Left cardiac atrium (tissue), 4 donors: ENCODE measurements at regions not wholly inside any gene's neighbourhood (a gene's known extent, or its start where the extent isn't known, plus 50 kb on each side); places are given as distances from the start of the nearest gene placed in this dataset.
A peak's percentile ranks its signal among the peaks of the same experiment; 100 is the strongest.

ENCODE experiments used
- ATAC-seq, 2 donors: fragments of 200-7000 bp; cut with Tn5 transposase; one replicate each; pipeline ENCODE4 v1.9.1; 2020; ENCODE audit warnings: mild to moderate bottlenecking in 2 of 2, moderate library complexity in 2 of 2
- DNase-seq: peaks from one replicate; pipeline ENCODE4 v3.0.0-alpha.2; 2020
- intact Hi-C, 2 donors: fragments of 100-400 bp; cut with DNase I; formaldehyde crosslinking; loops; one replicate each; pipeline versions ENCODE4 v1.14.1 to v1.15.1; 2022 to 2023
- donor health status: DM: no; HTN: yes; CAD: no.
- donor health status: DM: no; HTN: yes; CAD: no; lungs with severe emphysema.
- donor health status: DM: yes; HTN: yes; CAD: no.
- donor health status: Dilated cardiomyopathy.

GRCh38 chr17:77371117-77371887, 230.5 kb downstream of the SEC14L1 start:
- ATAC-seq = no peak
- intact Hi-C loops = loop anchor here (5.0 to 10.0 kb wide), 2 partner anchors 39 to 53 kb away; no protein-coding TSS in a partner anchor

DNA sequence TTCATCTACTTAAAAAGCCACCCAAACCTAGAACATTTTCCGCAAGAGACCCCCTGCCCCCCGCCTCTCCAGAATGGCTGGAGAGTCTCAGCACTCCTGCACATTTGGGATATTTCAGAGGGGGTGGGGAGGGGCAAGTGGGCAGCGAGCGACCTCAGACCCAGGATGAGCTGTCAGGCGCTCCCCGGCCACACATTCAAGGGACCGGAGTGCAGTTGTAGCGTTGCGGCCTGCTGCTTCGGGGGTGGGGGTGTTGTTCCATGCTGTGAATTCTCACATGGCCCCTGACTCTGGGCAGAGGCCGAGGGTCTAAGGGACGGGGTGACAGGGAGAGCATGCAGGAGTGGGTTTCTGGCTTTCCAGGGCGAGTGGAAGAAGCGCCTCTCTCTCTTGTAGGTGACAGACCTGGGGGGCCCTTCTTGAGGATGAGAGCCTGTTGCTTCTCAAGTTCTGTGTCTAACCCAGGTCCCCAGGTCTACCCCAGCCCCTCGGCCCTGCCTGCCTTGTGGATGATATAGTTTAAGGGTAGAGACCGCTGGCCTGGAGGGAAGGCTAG, 231.2 kb downstream of the SEC14L1 start:
- intact Hi-C loops = loop anchor here (5.0 to 10.0 kb wide), 2 partner anchors 40 to 53 kb away; no protein-coding TSS in a partner anchor
- ATAC-seq (no peak), DNase-seq (peak; percentile 22)

More at GRCh38 chr17:77371117-77371887, 230.5 kb downstream of the SEC14L1 start:
- DNase-seq = peak; percentile 18

DNA sequence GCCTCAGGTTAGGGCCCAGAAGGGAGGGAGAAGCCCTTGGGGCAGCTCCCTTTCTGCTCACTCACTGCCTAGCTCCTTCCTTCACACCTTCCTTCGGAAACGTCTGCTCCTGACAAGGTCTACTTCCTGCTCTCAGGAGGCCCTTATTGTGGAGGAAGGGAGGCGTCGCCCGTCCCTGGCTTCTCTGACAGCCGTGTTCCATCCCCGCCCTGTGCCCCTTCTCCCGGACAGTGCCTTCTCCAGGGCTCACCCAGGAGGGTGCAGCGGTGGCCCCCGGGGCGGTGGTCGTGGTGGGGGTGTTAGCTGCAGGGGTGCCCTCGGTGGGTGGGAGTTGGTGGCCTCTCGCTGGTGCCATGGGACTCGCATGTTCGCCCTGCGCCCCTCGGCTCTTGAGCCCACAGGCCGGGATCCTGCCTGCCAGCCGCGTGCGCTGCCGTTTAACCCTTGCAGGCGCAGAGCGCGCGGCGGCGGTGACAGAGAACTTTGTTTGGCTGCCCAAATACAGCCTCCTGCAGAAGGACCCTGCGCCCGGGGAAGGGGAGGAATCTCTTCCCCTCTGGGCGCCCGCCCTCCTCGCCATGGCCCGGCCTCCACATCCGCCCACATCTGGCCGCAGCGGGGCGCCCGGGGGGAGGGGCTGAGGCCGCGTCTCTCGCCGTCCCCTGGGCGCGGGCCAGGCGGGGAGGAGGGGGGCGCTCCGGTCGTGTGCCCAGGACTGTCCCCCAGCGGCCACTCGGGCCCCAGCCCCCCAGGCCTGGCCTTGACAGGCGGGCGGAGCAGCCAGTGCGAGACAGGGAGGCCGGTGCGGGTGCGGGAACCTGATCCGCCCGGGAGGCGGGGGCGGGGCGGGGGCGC, 231.9 kb downstream of the SEC14L1 start:
- intact Hi-C loops = loop anchor here (5.0 to 10.0 kb wide), 2 partner anchors 40 to 52 kb away; no protein-coding TSS in a partner anchor
- DNase-seq (peak; percentile 88), ATAC-seq (peak; percentile 73 to 74)

- DNase-seq = no peak
- peak; percentile 11 to 12 for ATAC-seq
- intact Hi-C loops = loop anchor here (5.0 to 10.0 kb wide), 2 partner anchors 41 to 51 kb away; no protein-coding TSS in a partner anchor
Measured at GRCh38 chr17:77373299-77374169, 232.8 kb downstream of the SEC14L1 start.

- intact Hi-C loops = loop anchor here (5.0 to 10.0 kb wide), 2 partner anchors 42 to 50 kb away; no protein-coding TSS in a partner anchor
- peak; percentile 88 for DNase-seq
- peak; percentile 70 to 72 for ATAC-seq
Measured at GRCh38 chr17:77374170-77374936, 233.6 kb downstream of the SEC14L1 start.

- intact Hi-C loops = loop anchor here (10.0 kb wide), 1 partner anchor 49 kb away; no protein-coding TSS in a partner anchor
- no peak for ATAC-seq
- no peak for DNase-seq
Measured at GRCh38 chr17:77375108-77375916, 234.5 kb downstream of the SEC14L1 start.

- DNase-seq (no peak), ATAC-seq (peak in 1 of 2 donors; percentile 1)
- intact Hi-C loops = loop anchor here (10.0 kb wide), 1 partner anchor 49 kb away; no protein-coding TSS in a partner anchor
Measured at GRCh38 chr17:77375917-77376651, 235.3 kb downstream of the SEC14L1 start.

- intact Hi-C loops = loop anchor here (10.0 kb wide), 1 partner anchor 48 kb away; no protein-coding TSS in a partner anchor
- DNase-seq (peak; percentile 56), ATAC-seq (no peak)
Measured at GRCh38 chr17:77376795-77377709, 236.3 kb downstream of the SEC14L1 start.

GRCh38 chr17:77377710-77378235, 237.0 kb downstream of the SEC14L1 start:
- ATAC-seq = no peak
- intact Hi-C loops = loop anchor here (10.0 kb wide), 1 partner anchor 47 kb away; no protein-coding TSS in a partner anchor
- DNase-seq = no peak

DNA sequence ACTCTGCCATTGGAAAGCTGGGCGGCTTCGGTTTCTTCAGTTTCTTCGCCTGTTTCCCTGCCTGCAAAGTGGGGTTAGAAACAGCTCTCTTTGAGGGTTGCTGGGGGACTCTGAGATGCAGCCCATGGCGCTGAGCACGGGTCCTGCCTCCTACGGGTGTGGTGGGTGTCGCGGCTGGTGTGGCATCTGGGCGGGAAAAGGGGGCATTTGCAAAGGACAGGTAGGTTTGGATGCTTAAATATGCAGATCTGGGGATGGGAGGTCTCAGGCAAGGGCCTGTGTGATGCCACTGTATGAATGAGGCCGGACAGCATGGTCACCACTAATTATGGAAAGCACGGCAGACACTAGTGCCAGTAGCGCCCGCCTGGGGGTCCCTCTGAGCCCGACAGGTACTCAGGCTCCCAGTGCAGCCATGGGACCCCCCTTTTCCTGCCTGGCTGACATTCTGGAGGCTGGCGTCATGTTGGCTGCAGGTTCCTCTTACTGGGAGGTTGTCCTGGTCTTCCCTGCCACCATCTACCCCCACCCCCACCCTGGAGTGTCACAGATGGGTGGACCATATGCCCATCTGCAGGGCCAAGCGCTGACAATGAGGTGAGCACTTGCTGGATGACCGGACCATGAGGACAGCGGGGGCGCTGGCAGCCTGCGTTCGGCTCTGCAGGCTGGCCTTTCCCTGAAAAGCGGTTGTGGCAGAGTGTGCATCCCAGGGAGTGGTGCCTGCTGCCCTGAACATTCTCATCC, 237.7 kb downstream of the SEC14L1 start:
- DNase-seq = no peak
- intact Hi-C loops = loop anchor here (10.0 kb wide), 1 partner anchor 46 kb away; no protein-coding TSS in a partner anchor
- ATAC-seq = no peak

- intact Hi-C loops = loop anchor here (10.0 kb wide), 1 partner anchor 46 kb away; no protein-coding TSS in a partner anchor
- no peak for DNase-seq
- no peak for ATAC-seq
Measured at GRCh38 chr17:77379065-77379428, 238.3 kb downstream of the SEC14L1 start.

GRCh38 chr17:77379832-77380231, 239.1 kb downstream of the SEC14L1 start:
- DNase-seq (no peak), ATAC-seq (no peak)
- intact Hi-C loops = loop anchor here (10.0 kb wide), 1 partner anchor 45 kb away; no protein-coding TSS in a partner anchor

DNA sequence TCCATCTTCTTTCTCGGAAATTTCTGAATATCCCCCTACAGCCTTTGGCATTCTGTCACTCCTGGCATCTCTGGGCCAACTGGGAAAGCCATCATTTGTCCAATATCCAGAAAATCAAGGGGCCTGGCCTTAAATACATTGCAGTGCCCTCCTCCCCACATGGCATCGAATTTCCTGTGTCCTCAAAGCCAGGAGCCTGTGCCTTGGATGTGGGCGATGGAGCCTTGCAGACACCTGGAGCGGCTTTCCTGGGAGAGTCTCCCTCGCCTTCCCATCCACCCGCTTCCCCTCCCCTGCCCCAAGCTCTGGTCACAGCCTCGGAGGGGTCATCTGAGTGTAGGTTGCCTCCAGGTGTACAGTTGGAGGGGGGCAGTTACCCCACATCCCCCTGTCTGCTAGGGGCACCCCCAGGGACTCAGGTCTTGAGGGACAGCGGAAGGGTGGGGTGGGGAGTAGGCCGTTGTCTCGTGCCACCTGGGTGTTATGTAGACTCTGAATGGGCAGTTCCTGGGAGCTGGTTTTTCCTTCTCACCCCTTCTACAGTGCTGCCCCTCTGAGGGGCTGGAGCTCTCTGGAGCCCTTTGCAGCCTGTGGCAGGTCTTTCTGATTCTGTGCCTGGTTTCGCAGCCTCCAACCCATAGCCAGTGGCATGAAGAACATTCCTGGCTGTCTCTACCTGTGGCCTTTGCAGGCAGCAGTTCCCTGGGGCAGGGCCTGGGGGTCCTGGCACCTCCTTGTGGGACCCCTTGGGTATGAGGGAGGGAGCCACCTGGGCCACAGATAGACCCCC, 239.8 kb downstream of the SEC14L1 start:
- intact Hi-C loops = no loop called here
- ATAC-seq (no peak), DNase-seq (no peak)
